ENCODE measurements at regions not wholly inside any gene's neighbourhood (a gene's known extent, or its start where the extent isn't known, plus 50 kb on each side); places are given as distances from the start of the nearest gene placed in this dataset.
"Not testable (repeated sequence)": the region's sequence is repeated elsewhere in the genome, so short reads cannot be mapped to it uniquely, and the experiment has no call there.

GRCh38 chr3:106103383-106103782 lies 234.6 kb upstream of the CBLB start:
- no peaks in the 10 kb centered on the region for H3K27me3 ChIP-seq
- 71% methylated on average over 2 of the region's 2 CpGs for WGBS
- H3K9me3 ChIP-seq, result peaks cover 0 to 11% (median 4%) of the 10 kb centered on the region in 4 donors
- intact Hi-C loops (cut with DNase I), result no loop called here
- TF ChIP-seq POLR2AphosphoS5 (IDR thresholded peaks at IDR 0.05), result no peak
- no peak for TF ChIP-seq CTCF (IDR thresholded peaks at IDR 0.05)
- no peak for TF ChIP-seq EP300 (IDR thresholded peaks at IDR 0.05)
- no peak for TF ChIP-seq POLR2A (IDR thresholded peaks at IDR 0.05; ENCODE audit: low read depth)
- H3K27ac ChIP-seq (replicated peaks in 1 of 4), result no peak overlapping the region
- DNase-seq (ENCODE audit: extremely low spot score), result no peak
- H3K4me3 ChIP-seq, result no peak overlapping the region
- H3K4me1 ChIP-seq, result no peaks in the 10 kb centered on the region
- no peaks in the 10 kb centered on the region for H3K36me3 ChIP-seq

- Histone ChIP-seq H3K4me1 (no peaks in the 10 kb centered on the region), H3K27me3 (no peaks in the 10 kb centered on the region), H3K9me3 (peaks cover 0 to 11% (median 4%) of the 10 kb centered on the region in 4 donors), H3K27ac (replicated peaks in 1 of 4) (no peak overlapping the region), H3K4me3 (no peak overlapping the region), H3K36me3 (no peaks in the 10 kb centered on the region)
- TF ChIP-seq EP300 (IDR thresholded peaks at IDR 0.05), result no peak
- no peak for TF ChIP-seq POLR2A (IDR thresholded peaks at IDR 0.05; ENCODE audit: low read depth)
- no peak for TF ChIP-seq POLR2AphosphoS5 (IDR thresholded peaks at IDR 0.05)
- TF ChIP-seq CTCF (IDR thresholded peaks at IDR 0.05), result no peak
- no peak for DNase-seq (ENCODE audit: extremely low spot score)
- intact Hi-C loops (cut with DNase I), result no loop called here
- no CpG with 5 or more reads among the region's 4 CpGs for WGBS
Observed at GRCh38 chr3:106104078-106104477, 235.3 kb upstream of the CBLB start.

GRCh38 chr3:106108925-106109324 lies 240.1 kb upstream of the CBLB start:
- no peak for DNase-seq (ENCODE audit: extremely low spot score)
- Histone ChIP-seq H3K9me3 (no peaks in the 10 kb centered on the region), H3K4me1 (no peaks in the 10 kb centered on the region), H3K4me3 (no peak overlapping the region), H3K27ac (replicated peaks in 1 of 4) (no peak overlapping the region), H3K36me3 (no peaks in the 10 kb centered on the region), H3K27me3 (no peaks in the 10 kb centered on the region)
- 75% methylated on average over 2 of the region's 2 CpGs for WGBS
- intact Hi-C loops (cut with DNase I), result no loop called here
- TF ChIP-seq EP300 (IDR thresholded peaks at IDR 0.05) (no peak), CTCF (IDR thresholded peaks at IDR 0.05) (no peak), POLR2A (IDR thresholded peaks at IDR 0.05; ENCODE audit: low read depth) (no peak), POLR2AphosphoS5 (IDR thresholded peaks at IDR 0.05) (no peak)

- H3K4me3 ChIP-seq; DNase-seq (ENCODE audit: extremely low spot score); H3K9me3 ChIP-seq; intact Hi-C loops (cut with DNase I); H3K4me1 ChIP-seq; H3K27ac ChIP-seq (replicated peaks in 1 of 4); H3K27me3 ChIP-seq; H3K36me3 ChIP-seq: not testable (repeated sequence)
- 99% methylated on average over 18 of the region's 26 CpGs for WGBS
Observed at GRCh38 chr3:106112561-106112960, 243.7 kb upstream of the CBLB start.

GRCh38 chr3:106113747-106114146 lies 244.9 kb upstream of the CBLB start:
- no peak for DNase-seq (ENCODE audit: extremely low spot score)
- no peak for TF ChIP-seq POLR2A (IDR thresholded peaks at IDR 0.05; ENCODE audit: low read depth)
- no peak for TF ChIP-seq POLR2AphosphoS5 (IDR thresholded peaks at IDR 0.05)
- no peak for TF ChIP-seq CTCF (IDR thresholded peaks at IDR 0.05)
- TF ChIP-seq EP300 (IDR thresholded peaks at IDR 0.05), result no peak
- intact Hi-C loops (cut with DNase I), result no loop called here
- 83% methylated on average over 1 of the region's 1 CpG for WGBS
- H3K36me3 ChIP-seq, result no peaks in the 10 kb centered on the region
- H3K27ac ChIP-seq (replicated peaks in 1 of 4), result no peak overlapping the region
- no peaks in the 10 kb centered on the region for H3K27me3 ChIP-seq
- no peak overlapping the region for H3K4me3 ChIP-seq
- no peaks in the 10 kb centered on the region for H3K4me1 ChIP-seq
- no peaks in the 10 kb centered on the region for H3K9me3 ChIP-seq

Data from esophagus muscularis mucosa (tissue), 4 donors.